ENCODE measurements at regions not wholly inside any gene's neighbourhood (a gene's known extent, or its start where the extent isn't known, plus 50 kb on each side); places are given as distances from the start of the nearest gene placed in this dataset.
"Not testable (repeated sequence)": the region's sequence is repeated elsewhere in the genome, so short reads cannot be mapped to it uniquely, and the experiment has no call there.

DNA sequence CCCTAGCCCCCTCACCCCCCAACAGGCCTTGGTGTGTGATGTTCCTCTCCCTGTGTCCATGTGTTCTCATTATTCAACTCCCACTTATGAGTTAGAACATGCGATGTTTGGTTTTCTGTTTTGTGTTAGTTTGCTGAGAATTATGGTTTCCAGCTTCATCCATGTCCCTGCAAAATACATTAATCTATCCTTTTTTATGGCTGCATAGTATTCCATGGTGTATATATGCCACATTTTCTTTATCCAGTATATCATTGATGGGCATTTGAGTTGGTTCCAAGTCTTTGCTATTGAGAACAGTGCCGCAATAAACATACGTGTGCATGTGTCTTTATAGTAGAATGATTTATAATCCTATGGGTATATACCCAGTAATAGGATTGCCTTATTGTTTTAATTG lies 120.2 kb upstream of the MB21D2 start:
- H2BK15ac ChIP-seq (ENCODE audit: low read length); H2AFZ ChIP-seq (ENCODE audit: low read length); H3K14ac ChIP-seq (ENCODE audit: insufficient read length); H4K20me1 ChIP-seq (replicated peaks in 1 of 2; ENCODE audit: control insufficient read depth in 1 of 2, insufficient read depth in 2 of 2, low read length in 2 of 2); H2BK120ac ChIP-seq (replicated peaks; ENCODE audit: low read depth, low read length); H3K4me1 ChIP-seq (replicated peaks in 1 of 4; ENCODE audit: control insufficient read depth in 3 of 4, insufficient read depth in 4 of 4, low read length in 3 of 4); H2BK20ac ChIP-seq (ENCODE audit: low read length); H3K23me2 ChIP-seq (ENCODE audit: low read depth, low read length); H3K79me1 ChIP-seq (ENCODE audit: low read depth, low read length); H4K5ac ChIP-seq (ENCODE audit: insufficient read length, low read depth, low read length); H4K91ac ChIP-seq (replicated peaks; ENCODE audit: insufficient read length, low read length); H3K79me2 ChIP-seq (ENCODE audit: control insufficient read depth in 1 of 2, insufficient read depth in 2 of 2, low read length in 2 of 2); H4K8ac ChIP-seq (ENCODE audit: extremely low read depth, insufficient read depth, low read length); H3K56ac ChIP-seq (replicated peaks; ENCODE audit: insufficient read length, low read depth, low read length); POLR2A ChIA-PET (ENCODE audit: partially characterized antibody); FAIRE-seq; H3K9me3 ChIP-seq (ENCODE audit: insufficient read depth in 2 of 2, low read depth in 1 of 2, low read length in 1 of 2); H3K4me2 ChIP-seq (ENCODE audit: insufficient read depth in 1 of 2, low read depth in 2 of 2, low read length in 2 of 2); H2BK12ac ChIP-seq (ENCODE audit: low read depth, low read length); H3K27me3 ChIP-seq (replicated peaks in 1 of 4; ENCODE audit: control insufficient read depth in 3 of 4, extremely low read depth in 1 of 4, insufficient read depth in 3 of 4, low read length in 3 of 4); H2BK5ac ChIP-seq (ENCODE audit: low read depth, low read length); H3K9ac ChIP-seq (replicated peaks in 1 of 4; ENCODE audit: extremely low read depth in 1 of 4, low read depth in 3 of 4, low read length in 3 of 4); H3K36me3 ChIP-seq (ENCODE audit: control insufficient read depth in 2 of 4, insufficient read depth in 4 of 4, low read length in 3 of 4); H2AK5ac ChIP-seq (ENCODE audit: low read depth, low read length); H3K4ac ChIP-seq (replicated peaks; ENCODE audit: insufficient read length, low read depth, low read length); H3K27ac ChIP-seq (ENCODE audit: low read depth, low read length); H3K23ac ChIP-seq (ENCODE audit: insufficient read length); DNase-seq (ENCODE audit: low read depth in 1 of 2, low spot score in 2 of 2); H3K4me3 ChIP-seq (ENCODE audit: extremely low read depth in 1 of 4, insufficient read depth in 2 of 4, low read depth in 3 of 4, low read length in 4 of 4); H3K18ac ChIP-seq (ENCODE audit: extremely low read depth, low read length): not testable (repeated sequence)
- CTCF ChIA-PET (ENCODE audit: partially characterized antibody) = interaction anchor here (1.1 to 10.2 kb wide), 3 partner anchors 151 to 223 kb away, joined by 3 to 312 read pairs (median 4); no protein-coding TSS in a partner anchor
- WGBS, 2 experiments (ENCODE audit: extremely low coverage in 1 of 2, insufficient coverage in 1 of 2, insufficient read length in 1 of 2, insufficient replicate concordance in 2 of 2, low coverage in 1 of 2, low lambda C conversion rate in 2 of 2, missing lambda C conversion rate in 1 of 2) = 89% methylated on average over 3 of the region's 3 CpGs; no CpG with 5 or more reads in 1 of the 2 experiments
